DMS53 (cell line): ENCODE measurements at regions not wholly inside any gene's neighbourhood (a gene's known extent, or its start where the extent isn't known, plus 50 kb on each side); places are given as distances from the start of the nearest gene placed in this dataset.

Source experiments
- DNase-seq: peaks from one replicate; lab custom pipeline; 2025; lab: John Stamatoyannopoulos, UW

GRCh38 chr15:95368755-95369601 is 961.5 kb upstream of the NR2F2 start:
- DNase-seq, result no peak

- no peak for DNase-seq
Observed at GRCh38 chr15:95370291-95370690, 960.2 kb upstream of the NR2F2 start.

GRCh38 chr15:95371664-95372063 is 958.8 kb upstream of the NR2F2 start:
- no peak for DNase-seq

- no peak for DNase-seq
Observed at GRCh38 chr15:95375281-95375680, 955.2 kb upstream of the NR2F2 start.

- DNase-seq, result no peak
Observed at GRCh38 chr15:95377258-95377852, 953.1 kb upstream of the NR2F2 start.

GRCh38 chr15:95394186-95395067 is 936.1 kb upstream of the NR2F2 start:
- DNase-seq, result no peak

- no peak for DNase-seq
Observed at GRCh38 chr15:95400428-95400827, 930.1 kb upstream of the NR2F2 start.

- no peak for DNase-seq
Observed at GRCh38 chr15:95401587-95401986, 928.9 kb upstream of the NR2F2 start.

GRCh38 chr15:95405447-95405846 is 925.1 kb upstream of the NR2F2 start:
- DNase-seq, result no peak

- no peak for DNase-seq
Observed at GRCh38 chr15:95407534-95407933, 923.0 kb upstream of the NR2F2 start.

GRCh38 chr15:95409211-95409610 is 921.3 kb upstream of the NR2F2 start:
- DNase-seq, result no peak

- DNase-seq, result no peak
Observed at GRCh38 chr15:95409626-95410310, 920.7 kb upstream of the NR2F2 start.

GRCh38 chr15:95410757-95411156 is 919.7 kb upstream of the NR2F2 start:
- DNase-seq, result no peak

- DNase-seq, result no peak
Observed at GRCh38 chr15:95416576-95416975, 913.9 kb upstream of the NR2F2 start.

- DNase-seq, result no peak
Observed at GRCh38 chr15:95417761-95418160, 912.7 kb upstream of the NR2F2 start.

- no peak for DNase-seq
Observed at GRCh38 chr15:95422255-95422654, 908.2 kb upstream of the NR2F2 start.

GRCh38 chr15:95425859-95426258 is 904.6 kb upstream of the NR2F2 start:
- DNase-seq, result no peak

GRCh38 chr15:95429345-95429744 is 901.2 kb upstream of the NR2F2 start:
- no peak for DNase-seq

GRCh38 chr15:95431518-95431917 is 899.0 kb upstream of the NR2F2 start:
- DNase-seq, result no peak

- no peak for DNase-seq
Observed at GRCh38 chr15:95432878-95433405, 897.6 kb upstream of the NR2F2 start.

GRCh38 chr15:95439922-95440376 is 890.6 kb upstream of the NR2F2 start:
- no peak for DNase-seq

GRCh38 chr15:95440712-95441111 is 889.8 kb upstream of the NR2F2 start:
- DNase-seq, result no peak
